ENCODE measurements at regions not wholly inside any gene's neighbourhood (a gene's known extent, or its start where the extent isn't known, plus 50 kb on each side); places are given as distances from the start of the nearest gene placed in this dataset.

DNA sequence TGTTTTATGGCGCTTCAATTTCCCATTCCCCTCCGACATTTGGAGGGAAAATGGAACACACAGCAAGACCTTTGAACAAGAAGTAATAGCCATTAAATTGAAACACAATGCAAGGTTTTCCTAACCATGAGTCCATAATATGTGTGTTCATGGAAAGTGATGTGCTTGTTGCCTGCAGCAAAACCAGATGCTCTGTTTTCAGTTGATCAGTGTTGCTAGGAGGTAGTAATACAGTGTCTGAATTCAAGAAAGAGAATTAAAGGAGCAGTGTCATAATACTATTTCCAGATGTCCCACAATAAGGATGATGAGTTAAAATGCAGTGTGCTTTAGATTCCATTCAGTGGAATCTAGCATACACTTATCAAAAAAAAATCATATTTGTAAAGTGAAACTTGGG is 637.4 kb upstream of the API5 start:
- TF ChIP-seq, protein P1, sequence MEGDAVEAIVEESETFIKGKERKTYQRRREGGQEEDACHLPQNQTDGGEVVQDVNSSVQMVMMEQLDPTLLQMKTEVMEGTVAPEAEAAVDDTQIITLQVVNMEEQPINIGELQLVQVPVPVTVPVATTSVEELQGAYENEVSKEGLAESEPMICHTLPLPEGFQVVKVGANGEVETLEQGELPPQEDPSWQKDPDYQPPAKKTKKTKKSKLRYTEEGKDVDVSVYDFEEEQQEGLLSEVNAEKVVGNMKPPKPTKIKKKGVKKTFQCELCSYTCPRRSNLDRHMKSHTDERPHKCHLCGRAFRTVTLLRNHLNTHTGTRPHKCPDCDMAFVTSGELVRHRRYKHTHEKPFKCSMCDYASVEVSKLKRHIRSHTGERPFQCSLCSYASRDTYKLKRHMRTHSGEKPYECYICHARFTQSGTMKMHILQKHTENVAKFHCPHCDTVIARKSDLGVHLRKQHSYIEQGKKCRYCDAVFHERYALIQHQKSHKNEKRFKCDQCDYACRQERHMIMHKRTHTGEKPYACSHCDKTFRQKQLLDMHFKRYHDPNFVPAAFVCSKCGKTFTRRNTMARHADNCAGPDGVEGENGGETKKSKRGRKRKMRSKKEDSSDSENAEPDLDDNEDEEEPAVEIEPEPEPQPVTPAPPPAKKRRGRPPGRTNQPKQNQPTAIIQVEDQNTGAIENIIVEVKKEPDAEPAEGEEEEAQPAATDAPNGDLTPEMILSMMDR (IDR thresholded peaks at IDR 0.05; ENCODE audit: low read depth, low read length, poor library complexity, severe bottlenecking), result no peak
- no peak for TF ChIP-seq EZH2phosphoT487 (IDR thresholded peaks at IDR 0.05; ENCODE audit: borderline replicate concordance, low read length)

Measured in DOHH2 (cell line).